ENCODE measurements at regions not wholly inside any gene's neighbourhood (a gene's known extent, or its start where the extent isn't known, plus 50 kb on each side); places are given as distances from the start of the nearest gene placed in this dataset.

GRCh38 chr5:1687301-1687970 lies 112.2 kb downstream of the MRPL36 start:
- no peak for TF ChIP-seq CTCF (IDR thresholded peaks at IDR 0.05)
- TF ChIP-seq EP300 (IDR thresholded peaks at IDR 0.05), result no peak
- TF ChIP-seq POLR2A (IDR thresholded peaks at IDR 0.05), result no peak
